Activated CD4-positive, alpha-beta T cell treated with anti-CD3 and anti-CD28 coated beads for 36 hours (primary cell): ENCODE measurements at regions not wholly inside any gene's neighbourhood (a gene's known extent, or its start where the extent isn't known, plus 50 kb on each side); places are given as distances from the start of the nearest gene placed in this dataset.
"Not testable (repeated sequence)": the region's sequence is repeated elsewhere in the genome, so short reads cannot be mapped to it uniquely, and the experiment has no call there.

Experiments
- ATAC-seq: fragments of 200-7000 bp; cut with Tn5 transposase; one replicate; pipeline ENCODE4 v1.10.0; 2021; ENCODE audit warnings: mild to moderate bottlenecking, moderate library complexity
- CTCF ChIA-PET: fragments of 350-600 bp; sonication (Branson Sonifier 250); formaldehyde crosslinking; loops from one replicate; lab custom pipeline; 2021; ENCODE audit warnings: antibody characterized with exemption; lab: Charles Lee
- POLR2A ChIA-PET: fragments of 350-600 bp; sonication (Branson Sonifier 250); formaldehyde crosslinking; loops from one replicate; lab custom pipeline; 2021; ENCODE audit warnings: antibody characterized with exemption, inconsistent platforms; lab: Charles Lee
- DNase-seq: peaks from one replicate; pipeline ENCODE4 v3.0.0-alpha.2; 2020
- H3K27ac Mint-ChIP-seq: one replicate; pipeline ENCODE4 v1.8.0; 2021; ENCODE audit warnings: mixed read lengths
- H3K27me3 Mint-ChIP-seq: one replicate; pipeline ENCODE4 v1.8.0; 2021; ENCODE audit warnings: mixed read lengths
- H3K36me3 Mint-ChIP-seq: one replicate; pipeline ENCODE4 v1.8.0; 2021; ENCODE audit warnings: low read depth, mixed read lengths
- H3K4me1 Mint-ChIP-seq: one replicate; pipeline ENCODE4 v1.8.0; 2021; ENCODE audit warnings: mixed read lengths
- H3K4me3 Mint-ChIP-seq: one replicate; pipeline ENCODE4 v1.8.0; 2021; ENCODE audit warnings: mild to moderate bottlenecking, moderate library complexity, mixed read lengths
- H3K9me3 Mint-ChIP-seq: one replicate; pipeline ENCODE4 v1.8.0; 2021; ENCODE audit warnings: low read depth, mixed read lengths
- intact Hi-C, 2 experiments: fragments of 100-400 bp; cut with DNase I in 1 of 2; cut with micrococcal nuclease in 1 of 2; formaldehyde crosslinking; loops; one replicate each; pipeline versions ENCODE4 v1.14.2 to v1.15.1; 2022 to 2024; cut with DNase I, micrococcal nuclease

GRCh38 chr7:10465536-10465935 lies 508.1 kb upstream of the PHF14 start:
- H3K27ac Mint-ChIP-seq, CTCF ChIA-PET, H3K9me3 Mint-ChIP-seq, ATAC-seq, H3K36me3 Mint-ChIP-seq, H3K27me3 Mint-ChIP-seq, H3K4me3 Mint-ChIP-seq, intact Hi-C loops, DNase-seq, POLR2A ChIA-PET, H3K4me1 Mint-ChIP-seq: not testable (repeated sequence)

- POLR2A ChIA-PET: no interaction called here
- H3K9me3 Mint-ChIP-seq: no peaks in the 10 kb centered on the region
- no peaks in the 10 kb centered on the region for H3K27me3 Mint-ChIP-seq
- H3K4me3 Mint-ChIP-seq: no peak overlapping the region
- CTCF ChIA-PET: no interaction called here
- no peaks in the 10 kb centered on the region for H3K4me1 Mint-ChIP-seq
- DNase-seq: no peak
- no peak for ATAC-seq
- intact Hi-C loops: no loop called here
- H3K36me3 Mint-ChIP-seq: no peaks in the 10 kb centered on the region
- H3K27ac Mint-ChIP-seq: no peak overlapping the region
These were observed 504.8 kb upstream of the PHF14 start for GRCh38 chr7:10468908-10469307.

GRCh38 chr7:10469476-10469875 lies 504.2 kb upstream of the PHF14 start:
- H3K9me3 Mint-ChIP-seq: no peaks in the 10 kb centered on the region
- DNase-seq (no peak), ATAC-seq (no peak)
- H3K27ac Mint-ChIP-seq: no peak overlapping the region
- CTCF ChIA-PET: no interaction called here
- POLR2A ChIA-PET: no interaction called here
- no peaks in the 10 kb centered on the region for H3K36me3 Mint-ChIP-seq
- H3K4me1 Mint-ChIP-seq: no peaks in the 10 kb centered on the region
- intact Hi-C loops: no loop called here
- no peaks in the 10 kb centered on the region for H3K27me3 Mint-ChIP-seq
- H3K4me3 Mint-ChIP-seq: no peak overlapping the region

GRCh38 chr7:10471280-10472058 lies 502.2 kb upstream of the PHF14 start:
- Mint-ChIP-seq H3K9me3 (no peaks in the 10 kb centered on the region), H3K4me3 (no peak overlapping the region), H3K36me3 (no peaks in the 10 kb centered on the region), H3K27ac (no peak overlapping the region), H3K27me3 (no peaks in the 10 kb centered on the region), H3K4me1 (no peaks in the 10 kb centered on the region)
- DNase-seq (no peak), ATAC-seq (no peak)
- CTCF ChIA-PET: no interaction called here
- POLR2A ChIA-PET: no interaction called here
- intact Hi-C loops: no loop called here

- Mint-ChIP-seq H3K27me3 (no peaks in the 10 kb centered on the region), H3K27ac (no peak overlapping the region), H3K36me3 (no peaks in the 10 kb centered on the region), H3K4me3 (no peak overlapping the region), H3K9me3 (no peaks in the 10 kb centered on the region), H3K4me1 (no peaks in the 10 kb centered on the region)
- CTCF ChIA-PET: no interaction called here
- intact Hi-C loops: no loop called here
- POLR2A ChIA-PET: no interaction called here
- DNase-seq: no peak
- ATAC-seq: no peak
These were observed 501.6 kb upstream of the PHF14 start for GRCh38 chr7:10472115-10472514.

GRCh38 chr7:10473569-10473968 lies 500.1 kb upstream of the PHF14 start:
- ChIA-PET POLR2A (no interaction called here), CTCF (no interaction called here)
- intact Hi-C loops: no loop called here
- no peak for DNase-seq
- Mint-ChIP-seq H3K36me3 (no peaks in the 10 kb centered on the region), H3K4me3 (no peak overlapping the region), H3K27ac (no peak overlapping the region), H3K4me1 (no peaks in the 10 kb centered on the region), H3K27me3 (no peaks in the 10 kb centered on the region), H3K9me3 (no peaks in the 10 kb centered on the region)
- no peak for ATAC-seq

- intact Hi-C loops: no loop called here
- Mint-ChIP-seq H3K27ac (no peak overlapping the region), H3K36me3 (no peaks in the 10 kb centered on the region), H3K27me3 (no peaks in the 10 kb centered on the region), H3K4me1 (no peaks in the 10 kb centered on the region), H3K4me3 (no peak overlapping the region), H3K9me3 (no peaks in the 10 kb centered on the region)
- ChIA-PET POLR2A (no interaction called here), CTCF (no interaction called here)
- no peak for DNase-seq
- no peak for ATAC-seq
These were observed 499.6 kb upstream of the PHF14 start for GRCh38 chr7:10474048-10474447.

GRCh38 chr7:10475940-10476641 lies 497.6 kb upstream of the PHF14 start:
- intact Hi-C loops: no loop called here
- H3K9me3 Mint-ChIP-seq: no peaks in the 10 kb centered on the region
- ATAC-seq: no peak
- H3K36me3 Mint-ChIP-seq: no peaks in the 10 kb centered on the region
- H3K27ac Mint-ChIP-seq: no peak overlapping the region
- H3K4me3 Mint-ChIP-seq: no peak overlapping the region
- ChIA-PET CTCF (no interaction called here), POLR2A (no interaction called here)
- H3K27me3 Mint-ChIP-seq: no peaks in the 10 kb centered on the region
- H3K4me1 Mint-ChIP-seq: no peaks in the 10 kb centered on the region
- no peak for DNase-seq

GRCh38 chr7:10476642-10477041 lies 497.0 kb upstream of the PHF14 start:
- Mint-ChIP-seq H3K36me3 (no peaks in the 10 kb centered on the region), H3K4me1 (no peaks in the 10 kb centered on the region), H3K27me3 (no peaks in the 10 kb centered on the region), H3K9me3 (no peaks in the 10 kb centered on the region), H3K4me3 (no peak overlapping the region), H3K27ac (no peak overlapping the region)
- POLR2A ChIA-PET: no interaction called here
- ATAC-seq: no peak
- intact Hi-C loops: no loop called here
- no peak for DNase-seq
- CTCF ChIA-PET: no interaction called here

- Mint-ChIP-seq H3K9me3 (no peaks in the 10 kb centered on the region), H3K27ac (no peak overlapping the region), H3K27me3 (no peaks in the 10 kb centered on the region), H3K4me3 (no peak overlapping the region), H3K4me1 (no peaks in the 10 kb centered on the region), H3K36me3 (no peaks in the 10 kb centered on the region)
- DNase-seq: no peak
- intact Hi-C loops: no loop called here
- ATAC-seq: no peak
- ChIA-PET CTCF (no interaction called here), POLR2A (no interaction called here)
These were observed 490.0 kb upstream of the PHF14 start for GRCh38 chr7:10483671-10484070.

- no peak overlapping the region for H3K27ac Mint-ChIP-seq
- H3K4me1 Mint-ChIP-seq: no peaks in the 10 kb centered on the region
- no peaks in the 10 kb centered on the region for H3K9me3 Mint-ChIP-seq
- POLR2A ChIA-PET: no interaction called here
- CTCF ChIA-PET: no interaction called here
- intact Hi-C loops: no loop called here
- DNase-seq (no peak), ATAC-seq (no peak)
- no peaks in the 10 kb centered on the region for H3K27me3 Mint-ChIP-seq
- H3K36me3 Mint-ChIP-seq: no peaks in the 10 kb centered on the region
- H3K4me3 Mint-ChIP-seq: no peak overlapping the region
These were observed 488.9 kb upstream of the PHF14 start for GRCh38 chr7:10484767-10485166.

GRCh38 chr7:10501206-10501884 lies 472.3 kb upstream of the PHF14 start:
- not testable (repeated sequence) for H3K27me3 Mint-ChIP-seq

More at GRCh38 chr7:10501206-10501884, 472.3 kb upstream of the PHF14 start:
- DNase-seq, ATAC-seq, intact Hi-C loops, H3K36me3 Mint-ChIP-seq, H3K4me1 Mint-ChIP-seq, CTCF ChIA-PET, H3K4me3 Mint-ChIP-seq, H3K27ac Mint-ChIP-seq, POLR2A ChIA-PET: not testable (repeated sequence)
- peaks cover 20% of the 10 kb centered on the region for H3K9me3 Mint-ChIP-seq
